GM12891 (cell line): ENCODE measurements at regions not wholly inside any gene's neighbourhood (a gene's known extent, or its start where the extent isn't known, plus 50 kb on each side); places are given as distances from the start of the nearest gene placed in this dataset.

Experiments used
- DNase-seq: peaks from one replicate; pipeline ENCODE4 v3.0.0; 2011; ENCODE audit warnings: low spot score; ENCODE audit not compliant: insufficient read length
- FAIRE-seq: peaks from 2 replicates; lab custom pipeline; 2011; peaks lifted over from hg19 to GRCh38; lab: Jason Lieb, UNC
- PAX5 ChIP-seq: IDR thresholded peaks from 2 replicates; pipeline ENCODE4 v1.6.1; 2011; ENCODE audit warnings: low read length, moderate library complexity, mild to moderate bottlenecking; ENCODE audit not compliant: insufficient read depth, severe bottlenecking
- POLR2A ChIP-seq: IDR thresholded peaks from 2 replicates; pipeline ENCODE4 v1.6.1; 2011; ENCODE audit warnings: low read depth, low read length, control low read depth
- POLR2AphosphoS5 ChIP-seq: IDR thresholded peaks from 2 replicates; pipeline ENCODE4 v1.6.1; 2011; ENCODE audit warnings: low read depth, low read length, control low read depth
- POU2F2 ChIP-seq: IDR thresholded peaks from 2 replicates; pipeline ENCODE4 v1.6.1; 2011; ENCODE audit warnings: low read depth, mild to moderate bottlenecking, control low read depth, low read length, moderate library complexity
- SPI1 ChIP-seq: IDR thresholded peaks from 2 replicates; pipeline ENCODE4 v1.6.1; 2011; ENCODE audit warnings: low read depth, low read length, control low read depth
- TAF1 ChIP-seq: IDR thresholded peaks from 2 replicates; pipeline ENCODE4 v1.6.1; 2011; ENCODE audit warnings: low read depth, low read length, control low read depth

DNA sequence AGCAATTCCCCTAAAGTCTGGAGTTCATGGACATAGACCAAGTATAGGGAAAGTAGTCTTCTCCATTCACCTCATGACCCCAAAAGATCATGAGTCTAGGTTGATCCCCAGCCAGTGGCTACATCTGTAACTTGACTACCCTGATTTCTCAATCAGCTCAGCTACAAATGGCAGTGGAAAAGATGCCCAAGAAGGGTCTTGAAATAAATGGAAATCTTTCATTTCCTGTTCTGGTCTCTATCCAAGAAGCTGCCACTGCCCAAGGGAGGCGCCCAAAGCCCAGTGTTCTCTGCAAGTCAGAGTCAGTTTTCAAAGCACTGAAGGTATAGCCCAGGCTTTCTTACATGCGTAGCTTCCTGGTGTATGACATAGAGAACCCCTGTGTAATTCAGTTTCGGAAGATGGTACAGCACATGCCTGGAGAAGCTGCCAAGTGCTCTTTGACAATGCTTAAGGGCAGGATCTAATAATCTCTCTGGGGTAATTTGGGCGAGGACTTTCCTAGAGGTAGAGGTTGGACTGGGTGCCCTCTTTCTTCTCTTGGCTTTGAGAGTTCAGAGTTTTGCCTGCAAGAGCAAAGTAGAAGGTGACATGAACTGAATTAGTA lies 101.1 kb downstream of the ADAMTS15 start:
- no peak for FAIRE-seq
- no peak for TF ChIP-seq POLR2A
- TF ChIP-seq TAF1: no peak
- TF ChIP-seq SPI1: no peak
- no peak for DNase-seq

DNA sequence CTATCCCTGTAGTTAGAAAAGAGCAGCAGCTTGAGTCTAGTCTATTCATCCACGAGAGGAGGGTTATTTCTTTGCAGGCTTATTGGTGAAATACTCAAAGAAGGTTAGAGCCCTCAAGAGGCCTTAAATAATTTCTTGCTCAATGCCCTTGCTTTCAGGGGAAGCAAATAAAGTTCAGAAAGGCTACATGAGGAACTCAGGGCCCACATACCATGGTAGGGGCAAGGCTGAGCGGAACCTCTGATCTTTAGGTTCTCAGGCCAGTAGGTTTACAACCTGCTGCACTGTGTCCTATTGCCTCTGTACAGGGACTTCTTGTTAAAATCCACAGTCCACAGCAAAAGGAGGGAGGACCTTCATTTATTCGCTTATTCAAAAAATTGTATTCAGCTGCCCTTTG lies 101.7 kb downstream of the ADAMTS15 start:
- no peak for DNase-seq
- no peak for FAIRE-seq
- TF ChIP-seq POU2F2 (no peak), POLR2A (no peak), SPI1 (no peak), TAF1 (no peak)

DNA sequence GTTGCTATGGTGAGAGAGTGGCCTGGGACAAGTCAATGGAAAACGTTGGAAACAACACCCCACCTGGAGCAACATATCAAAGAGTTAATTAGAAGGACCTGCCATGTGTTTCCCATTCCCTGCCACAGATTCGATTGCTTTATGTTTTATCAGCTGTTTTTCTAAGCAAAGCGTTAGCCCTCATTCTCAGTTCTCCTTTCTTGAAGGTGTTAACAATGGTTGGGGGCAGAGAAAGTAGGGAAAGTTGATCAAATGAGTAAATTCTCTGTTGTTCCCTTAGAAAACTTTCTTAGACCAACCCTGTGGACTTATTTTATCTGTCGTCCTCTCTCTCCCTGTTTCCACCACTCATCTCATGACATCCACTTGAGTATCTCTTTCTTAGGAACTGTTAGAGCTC lies 102.5 kb downstream of the ADAMTS15 start:
- FAIRE-seq: no peak

DNA sequence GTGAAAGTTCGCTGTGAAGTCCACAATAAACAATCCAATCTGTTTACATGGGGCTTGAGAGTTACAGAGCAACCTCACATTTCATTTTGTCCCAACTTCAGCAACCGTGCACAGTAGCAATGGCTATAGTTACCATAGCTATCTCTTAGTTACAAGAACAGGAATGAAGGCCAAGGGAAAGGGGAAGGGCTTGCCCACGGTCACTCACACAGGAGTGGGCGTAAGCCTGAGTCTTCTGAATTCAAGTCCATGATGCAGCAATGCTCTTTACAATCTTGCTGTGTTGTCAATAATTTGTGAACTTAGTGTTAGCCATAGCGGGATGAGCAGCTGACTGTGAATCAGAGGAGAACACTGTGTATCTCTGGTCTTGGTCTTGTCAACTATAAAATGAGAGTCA lies 102.9 kb downstream of the ADAMTS15 start:
- DNase-seq: no peak
- TF ChIP-seq SPI1 (no peak), PAX5 (no peak), POLR2A (no peak), POLR2AphosphoS5 (no peak), TAF1 (no peak), POU2F2 (no peak)

More for the DNA sequence above, 102.5 kb downstream of the ADAMTS15 start:
- no peak for DNase-seq
- TF ChIP-seq SPI1: peak; percentile 60
- TF ChIP-seq POLR2AphosphoS5: no peak
- TF ChIP-seq PAX5: no peak
- no peak for TF ChIP-seq POU2F2
- TF ChIP-seq POLR2A: no peak
- TF ChIP-seq TAF1: no peak

DNA sequence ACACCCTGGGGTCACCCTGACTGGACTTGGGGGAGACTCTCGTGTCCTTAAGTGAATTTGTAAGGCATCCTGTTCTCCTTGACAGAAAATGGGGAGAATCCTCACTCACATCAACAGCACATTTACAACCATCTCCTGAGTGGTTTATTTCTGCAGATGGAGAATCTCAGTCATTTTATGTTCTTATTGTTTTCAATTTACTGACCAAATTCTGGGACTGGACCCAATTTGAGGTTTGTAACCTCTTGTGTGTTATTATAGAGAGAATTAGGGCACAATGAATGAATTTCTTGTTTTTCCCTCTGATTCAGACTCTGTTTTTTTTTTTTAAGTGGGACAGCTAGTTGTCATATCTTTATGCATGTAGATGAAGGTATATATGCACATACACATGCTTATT lies 104.9 kb downstream of the ADAMTS15 start:
- DNase-seq (no peak), FAIRE-seq (no peak)
- TF ChIP-seq POLR2A: no peak
- TF ChIP-seq POU2F2: no peak
- TF ChIP-seq PAX5: no peak
- TF ChIP-seq SPI1: no peak
- TF ChIP-seq TAF1: no peak
- TF ChIP-seq POLR2AphosphoS5: no peak

More for the DNA sequence above, 102.9 kb downstream of the ADAMTS15 start:
- no peak for FAIRE-seq

DNA sequence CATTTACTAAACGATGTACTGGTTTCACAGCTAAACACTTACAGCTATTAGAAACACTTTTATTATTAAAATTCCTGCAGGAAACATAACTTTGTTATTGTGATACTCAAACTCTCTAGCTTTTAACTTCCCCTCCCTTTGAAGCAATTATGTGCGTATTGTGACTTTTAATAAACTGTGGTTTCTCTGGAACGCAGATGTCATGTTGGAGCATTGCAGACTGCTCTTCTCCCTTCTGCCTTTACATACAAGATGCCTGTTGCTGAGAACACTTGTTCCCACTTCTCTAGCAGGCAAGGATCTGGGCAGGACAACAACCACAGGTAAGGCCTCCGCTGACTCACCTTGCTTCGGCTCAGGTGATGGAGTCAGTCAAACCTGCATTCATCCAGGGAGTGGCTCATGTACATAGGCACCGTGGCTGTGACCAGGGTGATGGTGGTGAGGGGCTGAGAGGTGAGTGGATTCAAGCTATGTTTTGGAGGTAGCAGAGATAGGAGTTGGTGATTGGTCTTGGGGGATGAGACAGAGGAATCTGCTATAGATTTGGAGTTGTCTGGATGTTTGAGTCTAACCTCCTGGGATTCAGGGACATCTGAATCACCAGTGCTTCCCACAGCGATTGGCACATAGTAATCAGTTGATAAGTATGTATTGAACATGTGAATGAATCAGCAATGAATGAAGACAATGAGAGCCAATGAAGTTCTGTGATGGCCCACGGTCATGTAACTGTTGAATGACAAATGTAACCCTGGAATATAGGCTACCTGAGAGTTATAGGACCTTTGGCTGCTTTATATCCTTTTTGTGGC lies 106.0 kb downstream of the ADAMTS15 start:
- FAIRE-seq: no peak
- no peak for DNase-seq
- no peak for TF ChIP-seq TAF1
- TF ChIP-seq POU2F2: no peak
- no peak for TF ChIP-seq POLR2A
- no peak for TF ChIP-seq SPI1
- no peak for TF ChIP-seq PAX5
- TF ChIP-seq POLR2AphosphoS5: no peak

DNA sequence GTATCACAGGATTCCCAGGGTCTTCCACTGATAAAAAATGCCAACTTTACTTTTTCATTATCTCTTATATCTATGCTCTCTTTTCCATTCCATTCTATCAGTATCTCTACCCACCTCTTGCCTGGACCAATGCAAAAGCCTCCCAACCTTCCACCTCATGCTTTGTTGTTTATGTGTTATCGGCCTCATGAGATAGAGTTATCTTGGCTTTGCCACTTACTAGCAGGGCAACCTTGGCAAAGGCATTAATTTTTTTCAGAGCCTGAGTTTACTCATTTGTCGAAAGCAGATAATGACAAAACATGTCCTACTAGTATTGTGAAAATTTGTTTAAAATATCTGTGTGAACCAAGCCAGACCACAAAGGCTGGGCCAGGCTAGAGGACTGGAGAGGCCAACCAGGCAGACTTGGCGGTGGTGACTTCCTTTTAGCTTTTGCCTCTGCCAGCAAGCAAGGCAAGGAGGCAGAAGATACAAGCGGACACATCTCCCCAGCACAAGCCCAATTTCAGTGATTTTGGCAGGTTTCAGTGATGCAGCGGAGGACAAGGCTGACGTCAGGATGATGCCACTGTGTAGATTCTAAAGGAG lies 106.9 kb downstream of the ADAMTS15 start:
- FAIRE-seq (no peak), DNase-seq (no peak)
- TF ChIP-seq PAX5 (no peak), POLR2AphosphoS5 (no peak), TAF1 (no peak), POLR2A (no peak), POU2F2 (no peak), SPI1 (no peak)

DNA sequence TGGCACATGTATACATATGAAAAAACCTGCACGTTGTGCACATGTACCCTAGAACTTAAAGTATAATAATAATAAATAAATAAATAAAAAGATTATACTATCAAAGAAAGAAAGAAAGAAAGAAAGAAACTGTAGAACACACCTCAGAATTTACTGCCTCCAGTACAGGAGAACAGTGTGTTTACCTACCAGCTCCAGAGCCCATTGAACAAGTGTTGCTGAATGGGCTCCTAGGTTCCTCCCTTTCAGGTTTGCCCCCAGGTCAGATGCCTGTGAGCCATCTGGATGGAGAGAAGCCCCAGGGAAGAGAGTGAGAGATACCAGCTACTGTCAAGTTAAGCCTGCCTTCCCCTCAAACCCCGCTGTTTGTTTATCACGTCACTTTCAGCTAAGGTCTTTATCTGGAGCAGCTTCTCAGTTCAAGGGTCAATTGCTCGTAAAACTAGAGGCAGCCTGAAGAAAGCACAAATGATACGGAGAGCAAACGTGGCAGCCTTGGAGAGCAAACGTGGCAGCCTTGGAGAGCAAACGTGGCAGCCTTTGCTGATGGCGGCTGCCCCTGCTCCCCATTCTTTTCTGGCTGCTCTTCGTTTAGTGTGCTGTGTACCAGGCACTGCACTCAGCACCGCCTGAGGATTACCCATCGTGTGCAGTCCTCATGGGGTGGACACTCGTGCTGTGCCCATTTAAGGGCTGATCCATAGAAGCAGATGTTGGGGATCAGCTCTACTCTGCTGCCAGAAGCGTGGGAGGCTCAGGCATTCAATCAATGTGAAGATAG lies 111.7 kb downstream of the ADAMTS15 start:
- no peak for TF ChIP-seq POLR2AphosphoS5
- TF ChIP-seq POU2F2: no peak
- TF ChIP-seq POLR2A: no peak
- no peak for TF ChIP-seq TAF1
- no peak for TF ChIP-seq PAX5
- DNase-seq (no peak), FAIRE-seq (no peak)

DNA sequence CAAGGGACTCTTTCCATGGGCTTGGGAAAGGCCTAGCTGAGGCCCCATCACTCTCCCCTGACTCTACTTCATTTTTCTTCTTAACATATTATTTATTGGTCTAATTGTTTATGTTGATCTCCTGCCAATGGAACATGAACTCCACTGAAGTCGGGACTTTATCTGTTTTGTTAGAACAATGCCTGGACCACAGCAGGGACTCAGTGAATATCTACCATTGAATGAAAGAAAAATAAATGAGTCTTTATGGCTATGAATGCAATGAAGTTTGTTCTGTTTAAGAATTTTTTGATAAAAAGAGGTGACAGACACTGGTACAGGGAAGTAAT lies 112.3 kb downstream of the ADAMTS15 start:
- DNase-seq: no peak
- no peak for FAIRE-seq
- TF ChIP-seq POLR2AphosphoS5 (no peak), POLR2A (no peak), TAF1 (no peak), POU2F2 (no peak), SPI1 (no peak), PAX5 (no peak)

DNA sequence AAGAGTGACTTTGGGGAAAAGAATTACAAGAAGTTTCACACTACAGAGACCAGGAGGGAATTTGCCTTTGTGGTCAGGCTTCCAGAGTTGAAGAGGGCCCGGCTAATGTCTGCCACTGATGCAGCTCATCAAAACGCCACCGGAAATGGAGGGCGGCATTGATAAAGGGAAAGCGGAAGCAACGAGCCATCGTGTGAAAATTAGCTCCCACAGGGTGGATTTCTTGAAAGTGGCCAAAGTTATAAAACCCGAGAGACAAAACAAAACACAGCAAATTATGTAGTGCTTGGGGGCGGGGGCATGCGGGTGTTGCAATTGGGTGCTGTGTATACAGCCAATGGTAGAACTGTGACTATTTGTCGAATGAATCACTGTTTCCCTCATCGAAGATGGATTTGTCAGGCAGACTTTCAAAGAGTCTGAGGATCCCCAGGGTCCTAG lies 113.0 kb downstream of the ADAMTS15 start:
- FAIRE-seq (no peak), DNase-seq (no peak)
- TF ChIP-seq SPI1 (no peak), POU2F2 (no peak), PAX5 (no peak), POLR2A (no peak), TAF1 (no peak), POLR2AphosphoS5 (no peak)
